ENCODE measurements at regions not wholly inside any gene's neighbourhood (a gene's known extent, or its start where the extent isn't known, plus 50 kb on each side); places are given as distances from the start of the nearest gene placed in this dataset.

GRCh38 chr18:10239991-10240634, 214.3 kb upstream of the APCDD1 start:
- Histone ChIP-seq H3K36me3 (no peaks in the 10 kb centered on the region), H3K27me3 (no peaks in the 10 kb centered on the region), H3K4me1 (no peaks in the 10 kb centered on the region), H3K9me3 (replicated peaks) (no peaks in the 10 kb centered on the region), H3K4me3 (no peak overlapping the region), H3K27ac (no peak overlapping the region)
- no peak for DNase-seq

GRCh38 chr18:10240973-10241372, 213.5 kb upstream of the APCDD1 start:
- Histone ChIP-seq H3K4me3 (no peak overlapping the region), H3K27me3 (no peaks in the 10 kb centered on the region), H3K27ac (no peak overlapping the region), H3K9me3 (replicated peaks) (no peaks in the 10 kb centered on the region), H3K36me3 (no peaks in the 10 kb centered on the region), H3K4me1 (no peaks in the 10 kb centered on the region)
- DNase-seq = no peak

- H3K36me3 ChIP-seq = no peaks in the 10 kb centered on the region
- no peaks in the 10 kb centered on the region for H3K27me3 ChIP-seq
- H3K4me3 ChIP-seq = no peak overlapping the region
- no peak overlapping the region for H3K27ac ChIP-seq
- no peaks in the 10 kb centered on the region for H3K4me1 ChIP-seq
- H3K9me3 ChIP-seq (replicated peaks) = no peaks in the 10 kb centered on the region
- DNase-seq = no peak
Observed at GRCh38 chr18:10241579-10241978, 212.9 kb upstream of the APCDD1 start.

GRCh38 chr18:10242936-10243680, 211.3 kb upstream of the APCDD1 start:
- no peak overlapping the region for H3K4me3 ChIP-seq
- H3K4me1 ChIP-seq = no peaks in the 10 kb centered on the region
- H3K9me3 ChIP-seq (replicated peaks) = no peaks in the 10 kb centered on the region
- H3K27me3 ChIP-seq = no peaks in the 10 kb centered on the region
- no peak for DNase-seq
- H3K27ac ChIP-seq = no peak overlapping the region
- H3K36me3 ChIP-seq = no peaks in the 10 kb centered on the region

DNA sequence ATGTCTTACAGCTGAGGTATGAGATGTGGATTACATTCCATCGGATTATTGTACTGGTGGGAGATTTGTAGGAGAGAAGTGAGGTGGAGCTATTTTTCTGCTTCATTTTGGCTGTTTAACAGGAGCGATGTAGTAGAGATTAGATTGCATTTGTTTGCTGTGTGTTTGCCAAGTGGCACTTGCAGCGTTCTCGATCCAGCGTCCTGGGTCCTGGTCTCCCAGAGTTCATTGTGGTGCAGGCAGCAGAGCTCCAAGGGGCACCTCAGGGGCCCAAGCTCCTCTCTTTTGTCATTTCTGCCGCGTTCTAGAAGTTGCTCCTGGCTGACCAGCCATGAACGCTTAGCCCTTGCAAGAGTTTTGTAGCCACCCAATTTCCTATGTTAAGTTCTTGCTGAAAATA, 210.1 kb upstream of the APCDD1 start:
- Histone ChIP-seq H3K4me3 (no peak overlapping the region), H3K36me3 (no peaks in the 10 kb centered on the region), H3K9me3 (replicated peaks) (no peaks in the 10 kb centered on the region), H3K27me3 (no peaks in the 10 kb centered on the region), H3K4me1 (no peaks in the 10 kb centered on the region), H3K27ac (no peak overlapping the region)
- no peak for DNase-seq

GRCh38 chr18:10245031-10245845, 209.2 kb upstream of the APCDD1 start:
- no peaks in the 10 kb centered on the region for H3K36me3 ChIP-seq
- no peak overlapping the region for H3K4me3 ChIP-seq
- no peaks in the 10 kb centered on the region for H3K27me3 ChIP-seq
- no peaks in the 10 kb centered on the region for H3K9me3 ChIP-seq (replicated peaks)
- H3K27ac ChIP-seq = no peak overlapping the region
- H3K4me1 ChIP-seq = no peaks in the 10 kb centered on the region
- no peak for DNase-seq

- no peaks in the 10 kb centered on the region for H3K27me3 ChIP-seq
- H3K9me3 ChIP-seq (replicated peaks) = no peaks in the 10 kb centered on the region
- H3K27ac ChIP-seq = no peak overlapping the region
- DNase-seq = no peak
- no peaks in the 10 kb centered on the region for H3K4me1 ChIP-seq
- no peaks in the 10 kb centered on the region for H3K36me3 ChIP-seq
- no peak overlapping the region for H3K4me3 ChIP-seq
Observed at GRCh38 chr18:10245846-10246175, 208.6 kb upstream of the APCDD1 start.

DNA sequence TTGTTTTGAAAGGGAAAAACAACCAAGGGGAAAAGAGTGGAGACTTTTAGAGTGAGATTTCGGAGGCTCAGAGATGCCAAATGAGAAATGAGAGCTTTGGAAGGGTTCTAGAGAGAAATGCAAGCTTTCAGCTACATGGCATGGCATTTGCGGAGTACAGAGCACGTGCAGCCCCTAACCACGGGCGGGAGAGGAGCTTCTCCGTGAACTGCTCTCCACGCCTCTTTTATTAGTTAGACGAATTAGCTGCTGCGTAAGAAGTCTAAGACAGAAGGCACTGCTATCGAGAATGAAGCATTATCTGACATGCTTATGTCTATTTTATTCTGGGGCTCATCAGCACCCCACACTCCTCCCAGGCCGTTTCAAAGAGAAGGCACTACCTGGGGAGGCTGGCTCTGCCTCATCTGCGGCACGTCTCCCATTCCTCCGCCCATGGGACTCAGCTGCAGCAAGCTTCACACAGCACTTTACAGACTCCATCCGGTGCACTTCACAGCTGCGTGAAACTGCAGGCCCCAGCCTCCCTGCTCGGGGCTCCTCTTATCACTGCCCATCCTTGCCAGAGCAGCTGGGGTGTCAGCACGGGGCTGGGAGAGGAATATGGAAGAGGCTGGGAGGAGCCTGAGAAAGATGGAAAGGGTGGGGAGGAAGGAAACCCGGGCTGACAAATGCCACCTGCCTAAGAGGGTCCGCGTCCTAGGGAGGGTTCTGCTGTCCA, 207.3 kb upstream of the APCDD1 start:
- Histone ChIP-seq H3K27me3 (no peaks in the 10 kb centered on the region), H3K9me3 (replicated peaks) (no peaks in the 10 kb centered on the region), H3K36me3 (no peaks in the 10 kb centered on the region), H3K4me1 (no peaks in the 10 kb centered on the region), H3K27ac (no peak overlapping the region), H3K4me3 (no peak overlapping the region)
- DNase-seq = no peak

- Histone ChIP-seq H3K9me3 (replicated peaks) (no peaks in the 10 kb centered on the region), H3K4me1 (no peaks in the 10 kb centered on the region), H3K36me3 (no peaks in the 10 kb centered on the region), H3K27ac (no peak overlapping the region), H3K27me3 (no peaks in the 10 kb centered on the region), H3K4me3 (no peak overlapping the region)
- DNase-seq = no peak
Observed at GRCh38 chr18:10247742-10248082, 206.7 kb upstream of the APCDD1 start.

- Histone ChIP-seq H3K27me3 (no peaks in the 10 kb centered on the region), H3K9me3 (replicated peaks) (no peaks in the 10 kb centered on the region), H3K4me3 (no peak overlapping the region), H3K4me1 (no peaks in the 10 kb centered on the region), H3K36me3 (no peaks in the 10 kb centered on the region), H3K27ac (no peak overlapping the region)
- DNase-seq = no peak
Observed at GRCh38 chr18:10248738-10249137, 205.7 kb upstream of the APCDD1 start.

DNA sequence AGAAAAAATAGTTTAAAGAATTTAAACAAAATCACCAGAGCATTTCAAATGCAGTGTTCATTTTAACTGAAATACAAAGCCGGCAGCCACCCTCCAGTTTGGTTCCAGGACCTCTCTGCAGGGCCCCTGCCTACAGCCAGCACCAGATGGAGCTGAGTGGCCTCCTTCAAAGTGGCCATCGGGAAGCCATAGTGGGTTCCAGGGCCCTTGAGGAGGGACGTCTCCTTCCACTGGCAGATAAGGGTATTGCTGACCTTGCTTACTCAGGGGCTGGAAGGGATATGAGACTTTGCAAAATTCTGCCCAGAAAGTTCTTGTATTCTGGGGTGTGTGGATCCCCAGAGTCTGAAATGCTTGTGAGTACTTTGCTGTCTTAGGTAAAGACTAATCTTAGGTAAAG, 205.2 kb upstream of the APCDD1 start:
- Histone ChIP-seq H3K27me3 (no peaks in the 10 kb centered on the region), H3K4me1 (no peaks in the 10 kb centered on the region), H3K36me3 (no peaks in the 10 kb centered on the region), H3K9me3 (replicated peaks) (no peaks in the 10 kb centered on the region), H3K4me3 (no peak overlapping the region), H3K27ac (no peak overlapping the region)
- DNase-seq = no peak

DNA sequence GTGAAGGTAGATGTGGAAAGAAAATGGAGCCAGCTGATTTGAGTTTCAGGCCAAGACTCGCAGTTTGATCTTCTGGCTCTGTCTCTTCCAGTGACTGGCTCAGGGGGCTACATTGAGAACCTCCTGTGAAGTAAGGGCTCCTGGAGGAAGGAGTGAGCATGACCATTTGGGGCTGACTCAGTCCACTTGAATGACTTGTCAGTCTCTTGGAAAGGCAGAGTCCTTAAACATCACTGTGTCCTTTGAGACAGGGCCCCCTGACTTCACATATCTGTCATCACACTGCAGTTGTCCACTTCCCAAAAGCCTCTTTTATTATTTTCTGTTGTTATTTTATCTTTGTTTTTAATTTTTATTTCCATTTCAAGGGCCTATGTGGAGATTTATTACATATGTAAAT, 204.6 kb upstream of the APCDD1 start:
- Histone ChIP-seq H3K4me3 (no peak overlapping the region), H3K27me3 (no peaks in the 10 kb centered on the region), H3K4me1 (no peaks in the 10 kb centered on the region), H3K36me3 (no peaks in the 10 kb centered on the region), H3K9me3 (replicated peaks) (no peaks in the 10 kb centered on the region), H3K27ac (no peak overlapping the region)
- no peak for DNase-seq

GRCh38 chr18:10252494-10252893, 201.9 kb upstream of the APCDD1 start:
- Histone ChIP-seq H3K4me1 (no peaks in the 10 kb centered on the region), H3K27ac (no peak overlapping the region), H3K36me3 (no peaks in the 10 kb centered on the region), H3K4me3 (no peak overlapping the region), H3K9me3 (replicated peaks) (no peaks in the 10 kb centered on the region), H3K27me3 (no peaks in the 10 kb centered on the region)
- DNase-seq = no peak

GRCh38 chr18:10252952-10253705, 201.3 kb upstream of the APCDD1 start:
- no peaks in the 10 kb centered on the region for H3K27me3 ChIP-seq
- no peaks in the 10 kb centered on the region for H3K4me1 ChIP-seq
- H3K4me3 ChIP-seq = no peak overlapping the region
- H3K9me3 ChIP-seq (replicated peaks) = no peaks in the 10 kb centered on the region
- DNase-seq = no peak
- H3K27ac ChIP-seq = no peak overlapping the region
- H3K36me3 ChIP-seq = no peaks in the 10 kb centered on the region
